ENCODE measurements at regions not wholly inside any gene's neighbourhood (a gene's known extent, or its start where the extent isn't known, plus 50 kb on each side); places are given as distances from the start of the nearest gene placed in this dataset.

DNA sequence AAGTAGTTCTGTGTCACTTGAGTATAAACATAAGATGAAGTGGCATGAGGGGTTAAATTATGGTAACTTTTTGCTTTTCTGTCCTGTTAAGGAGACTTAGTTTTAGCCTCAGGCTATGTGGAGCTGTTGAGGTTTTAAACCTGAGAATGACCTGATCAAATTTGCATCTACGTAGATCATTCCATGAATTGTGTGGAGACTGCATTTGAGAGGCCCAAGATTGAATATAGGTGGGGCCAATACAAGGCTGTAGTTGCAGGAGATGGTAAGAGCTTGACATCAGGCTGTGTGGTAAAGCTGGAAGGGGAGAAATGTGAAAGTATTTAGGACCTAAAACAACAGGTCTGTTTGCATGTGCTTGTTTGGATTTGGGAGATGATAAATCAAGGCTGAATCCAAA lies 249.5 kb downstream of the SLC16A7 start:
- TF ChIP-seq, protein P1, sequence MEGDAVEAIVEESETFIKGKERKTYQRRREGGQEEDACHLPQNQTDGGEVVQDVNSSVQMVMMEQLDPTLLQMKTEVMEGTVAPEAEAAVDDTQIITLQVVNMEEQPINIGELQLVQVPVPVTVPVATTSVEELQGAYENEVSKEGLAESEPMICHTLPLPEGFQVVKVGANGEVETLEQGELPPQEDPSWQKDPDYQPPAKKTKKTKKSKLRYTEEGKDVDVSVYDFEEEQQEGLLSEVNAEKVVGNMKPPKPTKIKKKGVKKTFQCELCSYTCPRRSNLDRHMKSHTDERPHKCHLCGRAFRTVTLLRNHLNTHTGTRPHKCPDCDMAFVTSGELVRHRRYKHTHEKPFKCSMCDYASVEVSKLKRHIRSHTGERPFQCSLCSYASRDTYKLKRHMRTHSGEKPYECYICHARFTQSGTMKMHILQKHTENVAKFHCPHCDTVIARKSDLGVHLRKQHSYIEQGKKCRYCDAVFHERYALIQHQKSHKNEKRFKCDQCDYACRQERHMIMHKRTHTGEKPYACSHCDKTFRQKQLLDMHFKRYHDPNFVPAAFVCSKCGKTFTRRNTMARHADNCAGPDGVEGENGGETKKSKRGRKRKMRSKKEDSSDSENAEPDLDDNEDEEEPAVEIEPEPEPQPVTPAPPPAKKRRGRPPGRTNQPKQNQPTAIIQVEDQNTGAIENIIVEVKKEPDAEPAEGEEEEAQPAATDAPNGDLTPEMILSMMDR (IDR thresholded peaks at IDR 0.05): no peak
- no peak for TF ChIP-seq POLR2A (IDR thresholded peaks at IDR 0.05)
